Transverse colon (tissue), 4 donors: ENCODE measurements at regions not wholly inside any gene's neighbourhood (a gene's known extent, or its start where the extent isn't known, plus 50 kb on each side); places are given as distances from the start of the nearest gene placed in this dataset.

ENCODE experiments used
- DNase-seq: peaks from one replicate; pipeline ENCODE4 v3.0.0-alpha.2; 2019
- H3K27ac ChIP-seq, 4 donors: fragments of 200-600 bp; sonication (generic); 2 replicates each; pipeline ENCODE4 v1.5.1; 2016 to 2018; ENCODE audit warnings: inconsistent platforms in 4 of 4
- H3K27me3 ChIP-seq: fragments of 200-600 bp; sonication (generic); 2 replicates; pipeline ENCODE4 v1.5.1; 2017; ENCODE audit warnings: inconsistent platforms
- H3K36me3 ChIP-seq, 4 donors: fragments of 200-600 bp; sonication (generic); 2 replicates each; pipeline ENCODE4 v1.5.1; 2017 to 2019; ENCODE audit warnings: inconsistent platforms in 4 of 4
- H3K4me1 ChIP-seq, 4 donors: fragments of 200-600 bp; sonication (generic); 2 replicates each; pipeline ENCODE4 v1.5.1; 2017 to 2020; ENCODE audit warnings: inconsistent platforms in 4 of 4
- H3K4me3 ChIP-seq, 4 donors: fragments of 200-600 bp; sonication (generic); 1 replicate in 1 of 4; 2 replicates in 3 of 4; pipeline versions ENCODE4 v1.5.1 to v1.6.1; 2017 to 2019; ENCODE audit warnings: inconsistent platforms in 4 of 4
- H3K9me3 ChIP-seq, 2 donors: fragments of 200-600 bp; sonication (generic); 2 replicates each; pipeline ENCODE4 v1.5.1; 2017 to 2019; ENCODE audit warnings: inconsistent platforms in 2 of 2
- EP300 ChIP-seq: sonication (generic); formaldehyde crosslinking; IDR thresholded peaks from one replicate; pipeline ENCODE4 v1.6.1; 2017; ENCODE audit warnings: antibody characterized with exemption, low read depth
- POLR2A ChIP-seq: fragments of 450-650 bp; IDR thresholded peaks from one replicate; pipeline ENCODE4 v1.6.1; 2016; ENCODE audit warnings: antibody characterized with exemption, mild to moderate bottlenecking, moderate library complexity
- POLR2AphosphoS5 ChIP-seq, 3 donors: sonication (generic); formaldehyde crosslinking; IDR thresholded peaks; one replicate each; pipeline ENCODE4 v1.6.1; 2016; ENCODE audit warnings: antibody characterized with exemption in 3 of 3
- WGBS, 2 donors: methylation state at CpG; one replicate each; pipeline ENCODE4 v1.1.5; 2018; ENCODE audit warnings: low coverage in 1 of 2; 5-methylcytosine and 5-hydroxymethylcytosine counted together
- in situ Hi-C, 4 donors: fragments of 200-750 bp; cut with MboI; loops; one replicate each; pipeline versions ENCODE4 v1.15.0 to v1.15.1; 2017; ENCODE audit warnings: low sequenced_read_pairs in 3 of 4, low pct_ligation_motif_present in 1 of 4, low pct_unique_long_range_greater_than_20kb in 1 of 4
- intact Hi-C: fragments of 100-400 bp; cut with DNase I; formaldehyde crosslinking; loops from one replicate; pipeline ENCODE4 v1.15.1; 2023; ENCODE audit warnings: low total_unique reads
- TF ChIP-seq, protein P1 (sequence below), 5 experiments: fragments of 200-600 bp in 3 of 5; fragments of 450-650 bp in 2 of 5; sonication (generic) in 3 of 5; IDR thresholded peaks; 1 replicate in 2 of 5; 2 replicates in 3 of 5; pipeline ENCODE4 v1.5.1; 2016 to 2017; ENCODE audit warnings: antibody characterized with exemption in 5 of 5, inconsistent platforms in 3 of 5, mild to moderate bottlenecking in 2 of 5, moderate library complexity in 1 of 5

DNA sequence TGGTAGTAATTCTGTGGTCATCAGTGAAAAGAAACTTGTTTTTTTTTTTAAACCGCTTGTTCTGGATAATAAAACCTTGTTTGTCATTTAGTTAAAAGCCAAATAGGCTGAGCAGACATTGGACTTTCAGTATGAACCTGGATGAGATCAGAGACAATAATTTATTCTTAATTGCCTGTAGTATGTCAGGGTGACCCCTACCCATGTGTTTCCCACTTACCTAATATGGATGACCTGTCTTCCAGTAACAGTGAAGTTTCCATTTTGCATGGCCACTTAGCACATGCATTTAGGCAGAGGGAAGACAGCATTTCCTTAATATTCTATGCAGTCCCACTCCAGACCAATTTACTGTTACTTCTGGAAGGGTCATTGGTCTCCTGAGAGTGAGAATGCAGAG is 87.6 kb upstream of the CFAP20DC start:
- H3K9me3 ChIP-seq = no peaks in the 10 kb centered on the region
- DNase-seq = no peak
- H3K4me3 ChIP-seq = no peak overlapping the region
- no peaks in the 10 kb centered on the region for H3K4me1 ChIP-seq
- 77 to 93% methylated on average over 1 of the region's 1 CpG for WGBS, 2 donors
- H3K27ac ChIP-seq = no peak overlapping the region
- TF ChIP-seq POLR2AphosphoS5 (IDR thresholded peaks at IDR 0.05) = no peak
- TF ChIP-seq, protein P1, sequence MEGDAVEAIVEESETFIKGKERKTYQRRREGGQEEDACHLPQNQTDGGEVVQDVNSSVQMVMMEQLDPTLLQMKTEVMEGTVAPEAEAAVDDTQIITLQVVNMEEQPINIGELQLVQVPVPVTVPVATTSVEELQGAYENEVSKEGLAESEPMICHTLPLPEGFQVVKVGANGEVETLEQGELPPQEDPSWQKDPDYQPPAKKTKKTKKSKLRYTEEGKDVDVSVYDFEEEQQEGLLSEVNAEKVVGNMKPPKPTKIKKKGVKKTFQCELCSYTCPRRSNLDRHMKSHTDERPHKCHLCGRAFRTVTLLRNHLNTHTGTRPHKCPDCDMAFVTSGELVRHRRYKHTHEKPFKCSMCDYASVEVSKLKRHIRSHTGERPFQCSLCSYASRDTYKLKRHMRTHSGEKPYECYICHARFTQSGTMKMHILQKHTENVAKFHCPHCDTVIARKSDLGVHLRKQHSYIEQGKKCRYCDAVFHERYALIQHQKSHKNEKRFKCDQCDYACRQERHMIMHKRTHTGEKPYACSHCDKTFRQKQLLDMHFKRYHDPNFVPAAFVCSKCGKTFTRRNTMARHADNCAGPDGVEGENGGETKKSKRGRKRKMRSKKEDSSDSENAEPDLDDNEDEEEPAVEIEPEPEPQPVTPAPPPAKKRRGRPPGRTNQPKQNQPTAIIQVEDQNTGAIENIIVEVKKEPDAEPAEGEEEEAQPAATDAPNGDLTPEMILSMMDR (IDR thresholded peaks at IDR 0.05) = no peak
- TF ChIP-seq POLR2A = no peak
- TF ChIP-seq EP300 = no peak
- no peaks in the 10 kb centered on the region for H3K36me3 ChIP-seq
- in situ Hi-C loops = no loop called here
- intact Hi-C loops = no loop called here
- H3K27me3 ChIP-seq = no peaks in the 10 kb centered on the region

DNA sequence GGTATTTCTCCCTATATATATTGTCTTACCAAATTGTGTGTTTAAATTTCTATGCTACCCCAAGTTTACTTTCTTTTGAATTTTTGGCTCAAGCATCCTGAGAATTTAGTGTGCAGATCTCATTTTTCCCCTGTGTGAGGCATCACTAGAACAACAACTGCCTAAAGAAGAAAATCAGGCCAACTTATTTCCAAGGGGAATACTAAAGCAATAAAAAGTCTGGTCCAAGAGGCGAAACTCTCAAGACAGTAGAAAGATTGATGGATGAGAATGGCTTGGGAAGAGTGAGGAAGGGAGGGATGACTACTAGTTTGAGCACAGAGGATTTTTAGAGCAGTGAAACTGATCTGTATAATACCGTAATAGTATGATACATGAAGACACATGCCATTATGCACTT is 86.3 kb upstream of the CFAP20DC start:
- H3K4me1 ChIP-seq = no peaks in the 10 kb centered on the region
- no peak overlapping the region for H3K27ac ChIP-seq
- no peaks in the 10 kb centered on the region for H3K36me3 ChIP-seq
- TF ChIP-seq, protein P1 (IDR thresholded peaks at IDR 0.05) = no peak
- TF ChIP-seq POLR2AphosphoS5 (IDR thresholded peaks at IDR 0.05) (no peak), EP300 (no peak), POLR2A (no peak)
- in situ Hi-C loops (no loop called here), intact Hi-C loops (no loop called here)
- H3K27me3 ChIP-seq = no peaks in the 10 kb centered on the region
- no peak overlapping the region for H3K4me3 ChIP-seq
- 84 to 87% methylated on average over 2 of the region's 2 CpGs for WGBS, 2 donors
- no peaks in the 10 kb centered on the region for H3K9me3 ChIP-seq
- DNase-seq = no peak

DNA sequence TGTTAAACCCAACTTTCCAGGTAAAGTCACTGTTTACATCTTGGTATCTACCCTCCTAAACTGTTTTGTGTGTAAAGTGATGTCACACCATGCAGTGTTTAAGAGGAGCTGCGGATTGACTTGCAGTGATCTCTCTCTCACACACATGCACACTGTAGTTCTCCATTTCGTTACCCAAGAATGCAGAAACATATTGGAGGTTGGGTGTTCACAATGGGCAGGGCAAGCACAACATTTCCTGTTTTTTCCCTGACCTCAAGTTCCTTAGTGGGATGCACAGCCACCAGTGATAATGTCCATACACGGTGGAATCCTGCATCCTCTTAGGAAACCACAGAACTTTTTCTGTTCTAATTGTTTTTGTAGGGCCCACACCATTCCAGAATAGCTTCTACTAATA is 85.3 kb upstream of the CFAP20DC start:
- Histone ChIP-seq H3K27ac (no peak overlapping the region), H3K27me3 (no peaks in the 10 kb centered on the region), H3K4me3 (no peak overlapping the region), H3K4me1 (no peaks in the 10 kb centered on the region), H3K36me3 (no peaks in the 10 kb centered on the region), H3K9me3 (no peaks in the 10 kb centered on the region)
- 73 to 76% methylated on average over 2 to 3 of the region's 3 CpGs for WGBS, 2 donors
- intact Hi-C loops (no loop called here), in situ Hi-C loops (no loop called here)
- DNase-seq = no peak
- no peak for TF ChIP-seq EP300
- TF ChIP-seq POLR2AphosphoS5 (IDR thresholded peaks at IDR 0.05) = no peak
- no peak for TF ChIP-seq POLR2A

DNA sequence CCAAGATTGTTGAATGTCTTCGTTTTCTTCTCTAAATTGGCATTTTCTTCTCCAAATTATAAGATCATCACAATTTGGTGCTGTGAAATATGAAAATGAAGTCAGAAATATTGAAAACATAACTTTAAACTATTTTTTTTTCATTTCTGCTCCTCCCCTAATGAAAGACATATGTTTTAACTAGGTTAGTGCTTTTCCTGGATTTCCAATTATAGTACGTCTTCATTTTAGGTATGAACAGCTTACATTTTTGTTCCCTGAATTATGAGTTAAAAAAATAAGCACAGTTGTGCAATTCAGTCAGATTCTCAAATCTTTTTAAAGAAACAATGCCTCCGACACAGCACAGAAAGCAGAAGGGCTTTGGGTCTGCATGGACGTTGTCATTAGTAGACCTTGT is 83.5 kb upstream of the CFAP20DC start:
- Histone ChIP-seq H3K36me3 (no peaks in the 10 kb centered on the region), H3K4me3 (no peak overlapping the region), H3K4me1 (no peaks in the 10 kb centered on the region), H3K9me3 (no peaks in the 10 kb centered on the region), H3K27me3 (no peaks in the 10 kb centered on the region), H3K27ac (no peak overlapping the region)
- WGBS, 2 donors = 81 to 92% methylated on average over 4 of the region's 4 CpGs
- in situ Hi-C loops (no loop called here), intact Hi-C loops (no loop called here)
- DNase-seq = no peak
- TF ChIP-seq, protein P1 (IDR thresholded peaks at IDR 0.05) = no peak
- TF ChIP-seq POLR2AphosphoS5 (IDR thresholded peaks at IDR 0.05) = no peak

DNA sequence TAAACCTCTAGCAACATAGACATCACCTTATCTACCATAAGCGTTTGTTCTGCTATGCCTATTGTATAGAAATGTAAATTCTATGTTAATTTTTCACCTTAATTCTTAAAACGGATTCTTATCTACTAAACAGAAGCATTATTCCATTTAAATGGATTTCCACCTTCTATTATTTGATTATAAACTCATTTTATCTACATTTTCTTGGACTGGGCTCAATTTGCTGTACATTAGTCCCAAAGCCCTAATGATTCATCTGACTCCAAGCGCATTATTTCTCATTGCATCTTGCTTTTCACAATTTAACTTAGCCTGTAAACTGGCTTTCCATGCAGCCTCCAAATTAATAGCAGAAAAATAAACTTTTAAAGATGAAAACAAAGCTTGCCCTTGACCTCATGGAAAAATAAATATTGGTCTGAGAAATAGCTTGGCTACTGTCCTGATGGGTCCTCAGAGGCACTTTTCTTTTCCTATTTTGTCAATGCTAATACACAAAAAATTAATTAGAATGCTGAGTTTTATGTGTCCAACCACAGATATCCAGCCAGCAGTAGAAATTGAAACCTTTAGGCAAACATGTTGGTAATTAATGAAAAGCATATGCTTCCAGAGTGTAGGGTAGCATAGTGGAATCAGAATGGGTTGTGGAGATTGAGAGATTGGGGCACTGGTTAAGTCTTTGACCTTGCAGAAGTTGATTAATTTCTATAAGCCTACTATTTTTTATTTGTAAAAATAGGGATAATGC is 81.4 kb upstream of the CFAP20DC start:
- WGBS, 2 donors = 77 to 81% methylated on average over 3 of the region's 3 CpGs
- intact Hi-C loops = no loop called here

More for the DNA sequence above, 81.4 kb upstream of the CFAP20DC start:
- in situ Hi-C loops = no loop called here
- H3K9me3 ChIP-seq = no peaks in the 10 kb centered on the region
- H3K4me1 ChIP-seq = no peaks in the 10 kb centered on the region
- no peak overlapping the region for H3K4me3 ChIP-seq
- TF ChIP-seq POLR2AphosphoS5 (IDR thresholded peaks at IDR 0.05) (no peak), POLR2A (no peak), EP300 (no peak)
- TF ChIP-seq, protein P1 (IDR thresholded peaks at IDR 0.05) = no peak
- no peak overlapping the region for H3K27ac ChIP-seq
- H3K36me3 ChIP-seq = no peaks in the 10 kb centered on the region
- no peaks in the 10 kb centered on the region for H3K27me3 ChIP-seq
- no peak for DNase-seq
